Stimulated activated CD4-positive, alpha-beta T cell treated with anti-CD3 and anti-CD28 coated beads, Interleukin-12 subunit alpha, Interleukin-12 subunit beta, amount 100 ng/mL, for 24 hours (primary cell): ENCODE measurements at regions not wholly inside any gene's neighbourhood (a gene's known extent, or its start where the extent isn't known, plus 50 kb on each side); places are given as distances from the start of the nearest gene placed in this dataset.
"Not testable (repeated sequence)": the region's sequence is repeated elsewhere in the genome, so short reads cannot be mapped to it uniquely, and the experiment has no call there.

Experiments used
- DNase-seq, 2 experiments: peaks; one replicate each; pipeline ENCODE4 v3.0.0-alpha.2; 2020; ENCODE audit warnings: low read depth in 2 of 2

- DNase-seq = no peak
Measured at GRCh38 chr7:136325027-136325426, 347.9 kb upstream of the MTPN start.

- DNase-seq = no peak
Measured at GRCh38 chr7:136324073-136324704, 347.0 kb upstream of the MTPN start.

- DNase-seq = no peak
Measured at GRCh38 chr7:136312592-136312991, 335.4 kb upstream of the MTPN start.

GRCh38 chr7:136309407-136309806, 332.2 kb upstream of the MTPN start:
- DNase-seq = no peak

GRCh38 chr7:136308230-136308629, 331.1 kb upstream of the MTPN start:
- DNase-seq = no peak

- DNase-seq = no peak
Measured at GRCh38 chr7:136303162-136303561, 326.0 kb upstream of the MTPN start.

- no peak for DNase-seq
Measured at GRCh38 chr7:136302049-136302448, 324.9 kb upstream of the MTPN start.

- DNase-seq = no peak
Measured at GRCh38 chr7:136294977-136295376, 317.8 kb upstream of the MTPN start.

- DNase-seq = no peak
Measured at GRCh38 chr7:136293841-136294391, 316.8 kb upstream of the MTPN start.

- DNase-seq = no peak
Measured at GRCh38 chr7:136293272-136293671, 316.1 kb upstream of the MTPN start.

GRCh38 chr7:136292365-136292764, 315.2 kb upstream of the MTPN start:
- no peak for DNase-seq

- no peak for DNase-seq
Measured at GRCh38 chr7:136290351-136290750, 313.2 kb upstream of the MTPN start.

- DNase-seq = no peak
Measured at GRCh38 chr7:136278057-136278456, 300.9 kb upstream of the MTPN start.

- DNase-seq = no peak
Measured at GRCh38 chr7:136275794-136276193, 298.6 kb upstream of the MTPN start.

GRCh38 chr7:136274636-136275345, 297.6 kb upstream of the MTPN start:
- no peak for DNase-seq

- DNase-seq = no peak
Measured at GRCh38 chr7:136272934-136273333, 295.8 kb upstream of the MTPN start.

- DNase-seq = no peak
Measured at GRCh38 chr7:136267822-136268221, 290.7 kb upstream of the MTPN start.

- no peak for DNase-seq
Measured at GRCh38 chr7:136266457-136266856, 289.3 kb upstream of the MTPN start.

GRCh38 chr7:136264304-136264703, 287.1 kb upstream of the MTPN start:
- DNase-seq = not testable (repeated sequence)

GRCh38 chr7:136263112-136263860, 286.1 kb upstream of the MTPN start:
- DNase-seq = not testable (repeated sequence)

- DNase-seq = not testable (repeated sequence)
Measured at GRCh38 chr7:136260591-136260990, 283.4 kb upstream of the MTPN start.

- DNase-seq = no peak
Measured at GRCh38 chr7:136259074-136259473, 281.9 kb upstream of the MTPN start.

- DNase-seq = no peak
Measured at GRCh38 chr7:136256491-136256890, 279.3 kb upstream of the MTPN start.
